Brain pericyte (primary cell): ENCODE measurements at regions not wholly inside any gene's neighbourhood (a gene's known extent, or its start where the extent isn't known, plus 50 kb on each side); places are given as distances from the start of the nearest gene placed in this dataset.

Experiments used
- DNase-seq: peaks from one replicate; pipeline ENCODE4 v3.0.0-alpha.2; 2012; ENCODE audit warnings: low read depth, low spot score

DNA sequence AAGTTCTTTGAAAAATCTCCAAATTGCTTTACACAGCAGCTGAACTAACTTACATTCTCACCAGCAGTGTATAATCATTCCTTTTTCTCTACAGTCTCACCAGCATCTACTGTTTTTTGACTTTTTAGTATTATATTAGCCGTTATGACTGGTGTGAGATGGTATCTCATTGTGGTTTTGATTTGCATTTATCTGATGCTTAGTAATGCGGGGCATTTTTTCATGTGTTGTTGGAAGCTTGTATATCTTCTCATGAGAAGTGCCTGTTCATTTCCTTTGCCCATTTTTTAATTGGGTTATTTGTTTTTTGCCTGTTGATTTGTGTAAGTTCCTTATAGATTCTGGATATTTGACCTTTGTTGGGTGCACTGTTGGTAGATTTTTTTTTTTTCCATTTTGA lies 931.7 kb downstream of the CENPC start:
- DNase-seq = no peak

DNA sequence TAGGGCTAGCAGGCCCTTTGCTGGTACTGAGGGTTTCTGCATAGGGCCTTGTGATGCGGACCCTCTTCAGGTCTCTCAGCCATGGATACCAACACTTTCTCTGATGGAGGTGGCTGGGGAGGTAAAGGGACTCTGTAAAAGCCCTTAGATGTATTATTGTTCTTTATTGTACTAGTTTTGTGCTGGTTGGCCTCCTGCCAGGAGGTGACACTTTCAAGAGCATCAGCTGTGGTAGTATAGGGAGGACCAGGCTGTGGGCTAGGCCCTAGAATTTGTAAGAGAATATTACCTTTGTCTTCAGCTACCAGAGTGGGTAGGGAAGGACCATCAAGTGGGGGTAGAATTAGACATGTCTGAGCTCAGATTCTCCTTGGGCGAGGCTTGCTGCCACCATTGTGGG lies 936.3 kb downstream of the CENPC start:
- no peak for DNase-seq

DNA sequence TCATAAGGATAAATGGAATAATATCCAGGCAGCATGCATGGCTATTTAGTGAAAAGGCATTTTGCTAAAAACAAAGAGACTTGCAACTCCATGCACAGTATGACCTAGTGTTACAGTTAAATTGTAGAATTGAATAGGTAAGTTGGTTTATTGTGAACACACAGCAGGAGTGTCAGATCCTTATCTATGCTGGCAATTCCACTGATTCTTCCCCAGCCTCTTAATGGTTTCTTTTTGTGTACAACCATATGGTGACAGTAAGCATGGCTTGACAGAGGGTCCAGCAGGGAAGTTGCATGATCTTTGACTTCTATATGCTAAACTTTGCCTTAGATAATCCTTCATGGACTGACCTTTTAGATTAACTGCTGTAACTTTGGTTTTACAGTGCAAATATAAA lies 936.6 kb upstream of the EPHA5 start:
- DNase-seq = no peak

DNA sequence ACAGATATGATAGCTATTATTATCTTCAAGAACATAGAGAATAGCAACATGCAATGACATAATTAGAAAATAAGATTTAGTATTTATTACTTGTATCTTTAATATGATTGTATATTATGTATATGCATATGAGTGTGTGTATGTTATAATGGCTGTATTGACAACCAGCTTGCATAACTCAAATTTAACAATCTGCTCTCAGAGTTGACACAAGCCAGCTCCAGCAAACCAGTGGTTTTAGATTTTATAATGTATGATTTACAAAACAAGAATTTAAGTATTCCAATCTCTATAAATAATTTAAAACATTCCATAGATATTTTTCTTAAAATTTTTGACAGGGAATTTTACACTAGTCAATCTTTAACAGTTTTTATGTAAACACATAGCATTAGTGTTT lies 935.9 kb upstream of the EPHA5 start:
- DNase-seq = no peak

DNA sequence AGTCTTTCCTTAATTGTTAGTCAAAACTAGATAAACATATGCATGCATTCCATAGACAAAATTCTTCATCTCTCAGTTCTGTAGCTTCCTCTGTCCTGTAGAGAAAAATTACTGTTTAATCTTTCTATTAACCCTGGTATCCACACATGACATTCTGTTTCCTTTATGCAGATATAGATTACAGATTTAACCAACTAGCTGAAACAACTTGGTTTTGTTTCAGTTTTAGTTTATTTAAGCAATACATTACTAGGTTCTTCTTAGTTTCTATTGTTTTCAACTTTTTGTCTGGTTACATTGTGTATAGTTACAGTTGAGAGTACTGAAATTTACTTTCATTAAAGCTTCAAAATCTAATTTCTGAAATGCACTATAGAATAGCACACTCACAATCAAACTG lies 933.9 kb upstream of the EPHA5 start:
- no peak for DNase-seq

DNA sequence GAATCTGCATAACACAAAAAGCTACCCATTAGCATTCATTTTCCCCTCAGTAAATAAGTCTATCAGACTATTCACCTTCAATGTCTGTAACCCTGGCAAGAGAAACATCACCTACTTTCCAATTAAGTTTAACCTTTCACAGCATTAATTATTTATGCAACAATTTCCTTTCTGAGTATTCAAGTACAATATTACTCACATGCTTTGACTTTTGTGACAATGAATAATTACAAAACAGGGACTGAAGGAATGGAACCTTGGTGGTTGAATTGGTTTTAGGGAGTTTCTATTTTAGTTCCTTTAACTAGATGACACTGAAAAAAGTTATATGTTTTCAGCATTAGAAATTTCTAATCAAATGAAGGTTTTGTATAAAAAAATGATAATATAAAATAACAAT lies 932.3 kb upstream of the EPHA5 start:
- no peak for DNase-seq

DNA sequence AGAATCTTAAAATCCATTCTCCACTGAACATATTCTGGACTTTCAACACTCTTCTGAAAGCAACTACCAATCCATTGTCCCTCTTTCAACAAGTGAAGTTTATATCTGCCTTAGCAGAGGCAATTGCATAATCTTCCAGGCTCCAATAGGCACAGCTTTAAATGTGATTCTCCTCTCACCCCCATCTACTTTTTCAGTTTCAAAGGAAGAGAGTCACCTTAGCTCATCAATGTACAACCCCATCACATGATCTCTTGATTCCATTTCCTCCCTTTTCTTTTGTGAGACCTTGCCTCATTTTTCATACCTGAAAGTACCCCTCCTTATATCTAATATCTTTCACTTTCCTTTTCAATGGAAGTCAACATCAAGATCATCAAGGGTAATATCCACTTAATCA lies 921.7 kb upstream of the EPHA5 start:
- no peak for DNase-seq

DNA sequence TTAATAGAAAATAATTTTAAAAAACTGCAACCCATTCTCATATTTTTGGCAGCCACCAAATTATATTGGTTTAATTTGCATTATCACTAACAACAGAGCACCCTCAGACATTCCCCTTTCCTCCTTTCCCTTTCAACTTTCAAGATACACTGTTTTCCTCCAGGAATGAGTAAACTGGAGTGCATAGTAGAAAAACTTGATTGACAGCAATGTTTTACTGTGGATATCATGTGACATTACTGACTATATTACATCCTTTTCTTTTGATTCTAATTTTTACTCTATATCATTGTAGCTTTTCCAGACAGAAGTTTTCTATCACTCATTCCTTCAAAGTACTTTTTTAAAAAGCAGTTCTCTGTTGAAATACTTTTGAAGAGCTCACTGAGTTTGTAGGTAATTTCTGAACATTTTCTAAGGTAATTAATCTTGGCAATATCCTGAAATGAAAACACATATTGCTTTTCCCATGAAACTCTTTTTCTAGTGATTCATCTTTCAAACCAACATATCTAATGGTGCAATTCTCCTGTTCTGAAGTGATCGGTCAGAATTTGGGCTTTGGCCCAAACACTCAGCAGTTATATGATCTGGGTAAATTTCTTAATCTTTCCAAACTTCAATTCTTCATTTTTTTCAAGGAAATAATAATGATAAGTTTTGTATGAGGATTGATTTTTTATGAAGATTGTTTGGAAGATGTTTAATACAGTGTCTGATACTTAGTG lies 920.4 kb upstream of the EPHA5 start:
- no peak for DNase-seq

DNA sequence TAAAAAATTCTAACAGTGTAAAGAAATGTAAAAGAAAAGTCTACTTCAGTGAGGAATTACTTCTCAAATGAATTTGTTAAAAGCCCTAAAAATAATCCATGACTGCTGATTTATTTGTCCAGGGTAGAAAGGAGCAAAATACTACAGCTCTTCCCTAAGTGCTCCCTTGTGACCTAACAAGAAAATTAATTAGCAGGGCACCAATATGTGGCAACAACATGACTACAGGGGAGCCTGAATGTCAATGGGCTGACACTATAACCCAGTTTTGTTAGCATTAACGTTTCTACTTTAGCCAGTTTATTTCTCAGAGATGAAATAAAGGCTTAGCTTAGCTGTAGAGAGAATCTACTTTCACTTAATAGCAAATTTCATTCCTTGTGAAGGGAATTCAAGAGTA lies 918.9 kb upstream of the EPHA5 start:
- no peak for DNase-seq

DNA sequence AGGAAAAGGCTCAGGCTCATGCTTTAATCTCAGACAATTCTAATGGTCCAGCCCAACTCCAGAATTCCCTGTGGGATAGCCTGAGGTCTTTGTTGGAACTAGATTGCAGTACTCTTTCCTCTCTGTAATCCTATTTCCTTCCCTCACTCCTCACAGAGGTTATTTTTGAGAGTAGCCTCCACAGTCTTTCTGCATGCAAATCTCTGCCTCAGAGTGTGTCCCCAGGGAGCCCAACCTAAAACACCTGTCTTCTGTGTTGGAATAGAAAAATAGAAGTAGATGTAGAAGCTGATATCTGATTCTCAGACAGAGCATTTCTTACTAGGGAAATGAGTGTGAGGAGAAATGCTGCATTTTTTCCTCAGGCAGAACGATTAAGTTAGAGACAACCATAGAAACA lies 915.5 kb upstream of the EPHA5 start:
- no peak for DNase-seq

DNA sequence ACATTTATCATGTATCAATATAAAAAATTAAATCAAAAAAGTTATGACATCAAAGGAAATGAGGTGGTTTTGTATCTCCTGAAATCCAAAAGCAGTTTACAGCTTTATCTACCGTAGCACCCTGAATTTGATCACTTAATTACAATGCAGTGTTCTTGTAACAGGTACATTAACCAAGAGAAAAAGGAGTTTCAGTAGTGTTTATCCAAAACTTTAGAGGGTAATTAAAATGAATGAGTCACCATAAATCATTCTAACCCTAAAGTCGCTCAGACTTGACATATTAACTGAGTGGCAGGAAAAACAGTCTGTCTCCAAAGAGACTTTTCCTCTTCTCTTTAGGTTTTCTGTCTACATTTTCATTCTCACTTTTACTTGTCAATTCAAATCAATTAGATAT lies 907.6 kb upstream of the EPHA5 start:
- no peak for DNase-seq

DNA sequence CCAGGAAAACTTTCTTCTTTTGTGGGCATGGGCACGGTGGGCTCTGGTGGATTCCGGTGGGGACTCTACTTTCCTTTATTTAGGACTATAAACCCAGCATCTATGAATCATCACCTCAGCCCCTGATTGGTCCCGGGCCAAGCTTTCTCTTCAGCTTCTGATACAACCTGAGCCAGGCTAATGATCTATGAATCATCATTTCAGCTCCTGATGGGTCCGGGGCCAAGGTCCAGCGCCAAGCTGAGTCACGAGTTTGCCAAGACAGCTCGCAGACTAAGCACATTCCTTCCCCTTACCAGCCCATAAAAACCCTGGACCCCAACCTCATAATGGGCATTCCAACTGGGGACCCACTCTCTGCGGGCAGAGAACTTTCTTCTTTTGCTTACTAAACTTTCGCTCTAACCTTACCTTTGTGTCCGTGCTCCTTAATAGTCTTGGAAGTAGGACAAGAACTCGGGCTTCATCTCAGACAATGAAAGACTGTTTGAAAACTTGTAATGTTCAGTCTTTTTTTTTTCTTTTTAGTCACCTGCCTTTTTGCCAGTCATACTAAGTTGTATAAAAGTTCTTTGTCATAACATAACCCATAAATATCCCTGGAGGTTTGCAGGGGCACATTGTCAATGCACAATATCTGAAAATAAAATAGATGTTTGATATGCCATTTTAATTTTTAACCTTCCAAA lies 904.9 kb upstream of the EPHA5 start:
- DNase-seq = no peak

DNA sequence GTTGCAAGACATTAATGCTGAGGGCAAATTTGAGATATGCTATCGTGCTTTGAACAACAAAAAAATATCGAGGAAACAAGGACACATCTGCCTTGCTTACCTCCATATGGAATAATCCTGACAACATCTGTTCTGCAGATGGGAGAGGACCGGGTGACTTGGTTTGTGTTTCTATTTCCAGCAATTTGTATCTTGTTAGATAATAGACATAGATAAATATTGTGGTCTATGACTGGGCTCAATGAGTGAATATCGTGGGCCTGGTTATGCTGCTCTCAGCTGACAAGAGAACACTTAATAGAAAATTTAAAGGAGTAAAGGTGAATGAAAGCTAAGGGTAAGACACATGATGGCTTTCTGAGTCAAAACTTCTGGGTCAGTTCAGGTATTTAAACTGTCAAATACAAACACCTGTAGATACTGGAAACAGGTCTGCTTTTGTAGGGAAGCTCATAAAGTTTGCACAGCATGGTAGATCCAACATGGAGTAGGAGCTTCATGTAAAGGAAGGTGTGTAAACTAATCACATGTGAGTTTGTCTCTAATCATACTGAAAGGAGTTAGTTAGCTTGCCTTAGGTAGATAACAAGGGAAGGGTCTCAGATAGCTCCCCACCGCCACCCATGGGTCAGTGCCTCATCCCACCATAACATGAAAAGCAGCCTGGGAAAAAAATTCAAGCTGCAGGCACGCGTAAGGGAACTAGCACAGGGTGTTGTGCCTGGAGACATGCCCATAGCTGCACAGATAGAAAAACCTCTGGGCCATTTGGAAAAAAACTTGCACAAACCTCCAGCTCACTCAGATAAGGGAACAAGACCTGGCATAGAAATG lies 904.1 kb upstream of the EPHA5 start:
- DNase-seq = no peak

DNA sequence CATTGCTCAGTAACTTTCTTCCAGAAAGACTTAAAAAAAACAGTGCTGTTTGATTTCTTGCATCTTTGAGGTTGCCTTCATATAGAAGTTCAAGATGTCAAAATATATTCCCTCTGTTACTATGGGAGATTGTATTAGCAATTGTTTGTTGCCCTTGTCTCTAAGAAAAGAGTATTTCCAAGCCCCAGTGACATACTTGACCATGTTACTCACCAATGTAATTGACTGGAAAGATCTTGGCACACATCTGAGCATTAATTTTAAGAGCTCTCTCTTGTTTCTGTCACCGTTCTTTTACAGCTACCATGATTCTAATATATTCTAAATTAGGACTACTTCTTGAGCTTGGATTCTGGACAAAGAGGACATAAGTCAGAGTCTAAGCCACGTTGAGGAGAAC lies 902.7 kb upstream of the EPHA5 start:
- no peak for DNase-seq

DNA sequence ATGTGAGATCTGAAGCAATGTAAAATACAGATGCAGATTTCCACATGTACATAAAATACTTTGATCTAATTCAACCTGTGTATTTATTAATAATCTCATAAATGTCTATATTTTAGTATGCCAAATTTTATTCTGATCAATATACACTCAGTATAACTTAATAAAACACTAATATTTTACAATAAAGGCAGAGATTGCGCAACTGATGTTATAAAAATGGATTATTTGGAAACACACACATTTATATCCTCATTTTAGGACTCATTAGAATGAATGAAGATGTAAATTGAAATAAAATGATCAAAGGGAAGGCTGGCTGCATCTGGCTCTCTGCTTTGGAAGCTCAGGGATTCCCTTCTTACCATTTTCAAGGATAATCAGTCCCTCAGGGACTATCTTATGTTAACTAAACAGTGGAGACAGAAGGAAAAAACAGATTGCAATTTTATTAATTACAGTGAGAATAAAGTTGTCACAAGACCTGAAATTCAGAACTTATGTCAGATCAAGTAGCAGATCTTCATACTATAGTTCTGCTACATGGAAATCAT lies 900.9 kb upstream of the EPHA5 start:
- DNase-seq = no peak

DNA sequence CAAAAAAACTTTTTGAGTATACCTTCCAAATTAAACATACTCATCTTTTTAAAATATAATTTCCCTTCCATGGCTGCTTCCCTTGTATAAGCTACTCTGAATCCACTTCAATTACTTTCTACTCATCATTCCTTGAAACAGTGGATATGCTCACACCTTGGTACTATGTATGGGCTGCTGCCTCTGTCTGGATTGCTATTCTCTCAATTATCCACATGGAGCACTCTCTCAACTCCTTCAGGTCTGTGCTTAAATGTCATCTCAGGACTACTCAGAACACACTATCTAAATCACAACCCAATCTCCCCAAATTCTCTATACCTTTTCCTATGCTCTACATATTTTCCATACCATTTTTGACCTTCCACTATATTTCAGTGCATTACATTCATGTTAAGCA lies 898.9 kb upstream of the EPHA5 start:
- no peak for DNase-seq

DNA sequence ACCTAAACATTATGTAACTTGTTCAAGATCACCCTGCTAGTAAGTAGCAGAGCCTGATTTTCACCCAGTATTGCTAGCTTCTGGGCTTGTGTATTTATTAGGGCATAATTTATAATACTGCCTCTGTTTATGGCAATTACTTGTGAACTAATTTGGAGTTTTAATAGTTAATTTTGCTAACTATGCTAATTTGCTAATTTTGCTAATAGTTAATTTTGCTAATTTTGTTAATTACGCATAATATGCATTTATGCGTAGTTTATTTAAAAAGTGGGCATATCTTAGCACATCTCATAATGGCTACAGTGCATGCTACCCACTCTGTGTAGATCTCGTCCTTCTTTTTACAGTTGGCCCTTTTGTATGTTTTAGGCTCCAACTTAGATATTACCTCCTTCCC lies 898.1 kb upstream of the EPHA5 start:
- no peak for DNase-seq

DNA sequence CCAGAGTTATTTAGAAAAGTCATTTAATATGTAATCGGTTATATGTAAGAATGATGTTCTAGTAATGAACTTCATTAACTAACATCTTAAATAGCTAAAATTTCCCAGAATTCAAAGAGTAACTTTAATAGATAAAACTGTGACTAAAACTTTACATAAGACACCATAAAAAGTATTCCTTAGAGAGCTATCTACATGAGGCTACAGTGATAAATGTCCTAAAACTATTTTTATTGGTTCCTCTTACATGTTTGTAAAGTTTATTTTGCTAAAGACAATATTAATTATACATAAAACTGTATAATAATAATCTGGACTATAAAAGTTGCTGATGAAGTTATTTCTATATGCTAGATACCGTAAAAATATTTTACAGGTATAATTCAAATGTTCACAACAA lies 897.7 kb upstream of the EPHA5 start:
- no peak for DNase-seq

DNA sequence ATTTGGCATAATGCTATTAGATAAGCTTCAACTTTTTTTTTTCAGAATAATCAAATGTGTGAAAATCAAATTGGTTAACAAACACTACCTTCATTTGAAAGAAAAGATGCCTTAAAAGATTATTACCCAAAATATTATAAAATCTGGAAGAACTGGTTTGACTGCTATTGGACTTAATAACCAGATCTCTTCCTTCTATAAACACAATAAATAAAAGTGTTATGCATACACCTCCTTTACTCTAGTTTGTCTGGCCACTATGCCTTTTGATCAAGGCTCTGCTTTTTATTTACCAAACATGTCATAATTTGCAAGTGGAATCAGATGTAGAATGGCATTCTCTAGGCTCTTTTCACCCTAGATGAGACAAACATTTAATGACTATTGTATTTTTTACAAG lies 897.3 kb upstream of the EPHA5 start:
- no peak for DNase-seq

DNA sequence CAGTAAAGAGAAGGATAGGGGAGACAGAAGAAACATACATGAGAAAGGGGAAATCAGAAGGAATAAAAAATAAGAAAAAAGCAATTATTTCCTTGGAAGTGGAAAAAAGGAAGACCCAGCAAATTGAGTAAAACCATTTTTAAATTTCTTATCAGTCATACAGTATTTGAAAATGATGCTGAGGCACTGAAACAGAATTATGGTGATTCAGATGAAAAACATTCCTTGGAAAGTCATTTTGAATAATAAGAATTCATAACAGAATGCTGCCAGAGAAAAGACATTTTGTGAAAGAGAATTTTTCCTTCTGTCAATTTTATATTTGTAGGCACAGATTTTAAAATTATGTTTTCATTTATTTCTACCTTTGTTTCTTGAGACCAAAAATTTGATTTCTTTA lies 895.5 kb upstream of the EPHA5 start:
- DNase-seq = no peak

DNA sequence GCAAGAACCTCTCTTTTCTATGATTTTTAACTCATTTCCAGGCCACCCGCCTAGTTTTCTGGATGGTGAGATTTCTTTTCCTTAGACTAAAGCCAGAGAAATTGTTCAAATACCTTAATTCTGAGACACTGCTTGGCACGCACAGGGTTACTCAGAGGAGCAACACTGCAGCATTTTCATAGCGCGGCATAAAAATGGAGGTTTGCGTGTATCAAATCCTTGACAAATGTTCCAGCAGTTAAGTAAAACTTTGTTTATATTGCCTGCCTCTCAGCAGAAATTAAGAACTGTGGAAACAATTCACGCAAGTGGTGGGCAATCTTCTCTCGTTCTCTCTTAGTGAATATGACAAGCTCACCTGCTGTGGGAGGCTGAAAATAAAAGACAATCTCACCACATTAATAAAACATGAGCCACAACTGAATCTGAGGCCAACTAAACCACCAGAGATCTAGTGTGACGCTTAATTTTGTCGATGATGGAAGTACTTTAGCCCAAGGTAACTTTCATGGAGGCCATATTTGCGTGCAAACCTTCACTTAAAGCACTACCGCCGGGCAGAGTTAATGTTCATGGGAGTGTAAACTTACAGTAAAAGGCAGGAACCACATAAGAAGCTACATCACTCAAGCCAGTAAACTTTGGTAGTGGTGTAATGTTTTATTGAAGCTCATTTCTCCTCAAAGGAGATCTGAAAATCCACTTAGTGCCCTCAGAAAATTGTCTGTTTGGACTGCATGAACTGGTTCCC lies 894.8 kb upstream of the EPHA5 start:
- peak; percentile 31 for DNase-seq
